ENCODE measurements at regions not wholly inside any gene's neighbourhood (a gene's known extent, or its start where the extent isn't known, plus 50 kb on each side); places are given as distances from the start of the nearest gene placed in this dataset.

DNA sequence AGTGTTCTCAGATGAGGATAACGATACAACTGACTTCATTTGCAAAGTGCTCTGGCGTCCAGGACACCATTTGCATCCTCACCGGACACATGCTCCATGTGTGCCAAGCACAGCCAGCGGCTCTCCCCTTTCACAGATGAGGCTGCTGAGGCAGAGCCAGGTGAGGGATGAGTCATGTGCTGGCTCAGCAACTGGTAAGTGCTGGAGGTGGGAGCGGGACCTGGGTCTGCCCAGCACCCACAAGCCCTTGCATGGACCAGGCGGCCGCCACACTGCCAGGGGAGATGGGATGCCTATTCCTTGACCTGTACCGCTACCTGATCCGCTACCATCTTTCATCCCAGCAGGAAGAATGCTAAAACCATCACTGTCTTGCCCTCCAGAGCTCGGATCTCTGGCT lies 86.2 kb upstream of the ASB18 start:
- Histone ChIP-seq H3K27ac (ENCODE audit: low read depth, low read length) (no peak overlapping the region), H4K20me1 (ENCODE audit: insufficient read depth) (no peaks in the 10 kb centered on the region), H2AFZ (ENCODE audit: low read depth, low read length, poor library complexity, severe bottlenecking) (no peak overlapping the region), H3K4me1 (ENCODE audit: control insufficient read depth in 1 of 2, insufficient read depth in 2 of 2, low read length in 2 of 2) (no peaks in the 10 kb centered on the region), H3K9me2 (ENCODE audit: insufficient read depth) (no peaks in the 10 kb centered on the region), H3K27me3 (ENCODE audit: insufficient read depth, low read length) (no peaks in the 10 kb centered on the region), H3K79me2 (ENCODE audit: insufficient read depth, low read length) (no peaks in the 10 kb centered on the region), H3K9ac (ENCODE audit: low read length) (no peak overlapping the region), H3K4me3 (replicated peaks in 1 of 2; ENCODE audit: low read depth in 1 of 2, low read length in 2 of 2) (no peak overlapping the region), H3K9me3 (ENCODE audit: control insufficient read depth in 1 of 2, insufficient read depth in 1 of 2, low read depth in 1 of 2, low read length in 2 of 2) (no peaks in the 10 kb centered on the region), H3K4me2 (ENCODE audit: low read length) (no peak overlapping the region), H3K36me3 (ENCODE audit: control insufficient read depth in 1 of 2, insufficient read depth in 2 of 2, low read length in 2 of 2) (no peaks in the 10 kb centered on the region)
- RAD21 ChIA-PET (ENCODE audit: low non-redundant PET in 1 of 2, low total read pairs in 2 of 2, uncharacterized antibody in 2 of 2, unreplicated experiment in 2 of 2), result no interaction called here
- CTCF ChIA-PET, result no interaction called here
- TF ChIP-seq TCF7L2 (IDR thresholded peaks at IDR 0.05; ENCODE audit: borderline replicate concordance, extremely low read depth, insufficient read depth, insufficient read length) (no peak), POLR2AphosphoS5 (IDR thresholded peaks at IDR 0.05; ENCODE audit: low read depth, low read length) (no peak), JUND (IDR thresholded peaks at IDR 0.05) (no peak), EZH2phosphoT487 (IDR thresholded peaks at IDR 0.05; ENCODE audit: borderline replicate concordance) (no peak), CEBPB (IDR thresholded peaks at IDR 0.05; ENCODE audit: low read depth) (no peak), FOSL1 (IDR thresholded peaks at IDR 0.05; ENCODE audit: low read depth) (no peak), SIN3A (IDR thresholded peaks at IDR 0.05; ENCODE audit: low read depth) (no peak), EGR1 (IDR thresholded peaks at IDR 0.05; ENCODE audit: low read depth) (no peak), SRF (IDR thresholded peaks at IDR 0.05; ENCODE audit: low read depth) (no peak), ELF1 (IDR thresholded peaks at IDR 0.05; ENCODE audit: borderline replicate concordance, low read depth) (no peak), SP1 (IDR thresholded peaks at IDR 0.05; ENCODE audit: low read depth) (no peak), ZNF274 (IDR thresholded peaks at IDR 0.05; ENCODE audit: low read depth, low read length) (no peak), YY1 (IDR thresholded peaks at IDR 0.05; ENCODE audit: extremely low read depth, insufficient replicate concordance, low read depth, low read length) (no peak), EZH2 (IDR thresholded peaks at IDR 0.05) (no peak), CBX3 (IDR thresholded peaks at IDR 0.05; ENCODE audit: low read depth) (no peak)
- TF ChIP-seq, protein P1, sequence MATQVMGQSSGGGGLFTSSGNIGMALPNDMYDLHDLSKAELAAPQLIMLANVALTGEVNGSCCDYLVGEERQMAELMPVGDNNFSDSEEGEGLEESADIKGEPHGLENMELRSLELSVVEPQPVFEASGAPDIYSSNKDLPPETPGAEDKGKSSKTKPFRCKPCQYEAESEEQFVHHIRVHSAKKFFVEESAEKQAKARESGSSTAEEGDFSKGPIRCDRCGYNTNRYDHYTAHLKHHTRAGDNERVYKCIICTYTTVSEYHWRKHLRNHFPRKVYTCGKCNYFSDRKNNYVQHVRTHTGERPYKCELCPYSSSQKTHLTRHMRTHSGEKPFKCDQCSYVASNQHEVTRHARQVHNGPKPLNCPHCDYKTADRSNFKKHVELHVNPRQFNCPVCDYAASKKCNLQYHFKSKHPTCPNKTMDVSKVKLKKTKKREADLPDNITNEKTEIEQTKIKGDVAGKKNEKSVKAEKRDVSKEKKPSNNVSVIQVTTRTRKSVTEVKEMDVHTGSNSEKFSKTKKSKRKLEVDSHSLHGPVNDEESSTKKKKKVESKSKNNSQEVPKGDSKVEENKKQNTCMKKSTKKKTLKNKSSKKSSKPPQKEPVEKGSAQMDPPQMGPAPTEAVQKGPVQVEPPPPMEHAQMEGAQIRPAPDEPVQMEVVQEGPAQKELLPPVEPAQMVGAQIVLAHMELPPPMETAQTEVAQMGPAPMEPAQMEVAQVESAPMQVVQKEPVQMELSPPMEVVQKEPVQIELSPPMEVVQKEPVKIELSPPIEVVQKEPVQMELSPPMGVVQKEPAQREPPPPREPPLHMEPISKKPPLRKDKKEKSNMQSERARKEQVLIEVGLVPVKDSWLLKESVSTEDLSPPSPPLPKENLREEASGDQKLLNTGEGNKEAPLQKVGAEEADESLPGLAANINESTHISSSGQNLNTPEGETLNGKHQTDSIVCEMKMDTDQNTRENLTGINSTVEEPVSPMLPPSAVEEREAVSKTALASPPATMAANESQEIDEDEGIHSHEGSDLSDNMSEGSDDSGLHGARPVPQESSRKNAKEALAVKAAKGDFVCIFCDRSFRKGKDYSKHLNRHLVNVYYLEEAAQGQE (IDR thresholded peaks at IDR 0.05; ENCODE audit: low read depth), result no peak
- TF ChIP-seq, protein P2, sequence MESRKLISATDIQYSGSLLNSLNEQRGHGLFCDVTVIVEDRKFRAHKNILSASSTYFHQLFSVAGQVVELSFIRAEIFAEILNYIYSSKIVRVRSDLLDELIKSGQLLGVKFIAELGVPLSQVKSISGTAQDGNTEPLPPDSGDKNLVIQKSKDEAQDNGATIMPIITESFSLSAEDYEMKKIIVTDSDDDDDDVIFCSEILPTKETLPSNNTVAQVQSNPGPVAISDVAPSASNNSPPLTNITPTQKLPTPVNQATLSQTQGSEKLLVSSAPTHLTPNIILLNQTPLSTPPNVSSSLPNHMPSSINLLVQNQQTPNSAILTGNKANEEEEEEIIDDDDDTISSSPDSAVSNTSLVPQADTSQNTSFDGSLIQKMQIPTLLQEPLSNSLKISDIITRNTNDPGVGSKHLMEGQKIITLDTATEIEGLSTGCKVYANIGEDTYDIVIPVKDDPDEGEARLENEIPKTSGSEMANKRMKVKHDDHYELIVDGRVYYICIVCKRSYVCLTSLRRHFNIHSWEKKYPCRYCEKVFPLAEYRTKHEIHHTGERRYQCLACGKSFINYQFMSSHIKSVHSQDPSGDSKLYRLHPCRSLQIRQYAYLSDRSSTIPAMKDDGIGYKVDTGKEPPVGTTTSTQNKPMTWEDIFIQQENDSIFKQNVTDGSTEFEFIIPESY (IDR thresholded peaks at IDR 0.05; ENCODE audit: extremely low read depth, insufficient replicate concordance, low read length), result no peak
- TF ChIP-seq, protein P3, sequence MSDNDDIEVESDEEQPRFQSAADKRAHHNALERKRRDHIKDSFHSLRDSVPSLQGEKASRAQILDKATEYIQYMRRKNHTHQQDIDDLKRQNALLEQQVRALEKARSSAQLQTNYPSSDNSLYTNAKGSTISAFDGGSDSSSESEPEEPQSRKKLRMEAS (IDR thresholded peaks at IDR 0.05), result no peak
- TF ChIP-seq, protein P4, sequence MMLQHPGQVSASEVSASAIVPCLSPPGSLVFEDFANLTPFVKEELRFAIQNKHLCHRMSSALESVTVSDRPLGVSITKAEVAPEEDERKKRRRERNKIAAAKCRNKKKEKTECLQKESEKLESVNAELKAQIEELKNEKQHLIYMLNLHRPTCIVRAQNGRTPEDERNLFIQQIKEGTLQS (IDR thresholded peaks at IDR 0.05), result no peak
- TF ChIP-seq, protein P5, sequence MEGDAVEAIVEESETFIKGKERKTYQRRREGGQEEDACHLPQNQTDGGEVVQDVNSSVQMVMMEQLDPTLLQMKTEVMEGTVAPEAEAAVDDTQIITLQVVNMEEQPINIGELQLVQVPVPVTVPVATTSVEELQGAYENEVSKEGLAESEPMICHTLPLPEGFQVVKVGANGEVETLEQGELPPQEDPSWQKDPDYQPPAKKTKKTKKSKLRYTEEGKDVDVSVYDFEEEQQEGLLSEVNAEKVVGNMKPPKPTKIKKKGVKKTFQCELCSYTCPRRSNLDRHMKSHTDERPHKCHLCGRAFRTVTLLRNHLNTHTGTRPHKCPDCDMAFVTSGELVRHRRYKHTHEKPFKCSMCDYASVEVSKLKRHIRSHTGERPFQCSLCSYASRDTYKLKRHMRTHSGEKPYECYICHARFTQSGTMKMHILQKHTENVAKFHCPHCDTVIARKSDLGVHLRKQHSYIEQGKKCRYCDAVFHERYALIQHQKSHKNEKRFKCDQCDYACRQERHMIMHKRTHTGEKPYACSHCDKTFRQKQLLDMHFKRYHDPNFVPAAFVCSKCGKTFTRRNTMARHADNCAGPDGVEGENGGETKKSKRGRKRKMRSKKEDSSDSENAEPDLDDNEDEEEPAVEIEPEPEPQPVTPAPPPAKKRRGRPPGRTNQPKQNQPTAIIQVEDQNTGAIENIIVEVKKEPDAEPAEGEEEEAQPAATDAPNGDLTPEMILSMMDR (IDR thresholded peaks at IDR 0.05 in 2 of 3, conservative IDR thresholded peaks at IDR 0.05 in 1 of 3; ENCODE audit: borderline replicate concordance in 1 of 3, insufficient read depth in 1 of 3, low read depth in 2 of 3, low read length in 2 of 3), result no peak
- ATAC-seq (no peak), DNase-seq (ENCODE audit: low read depth, low spot score) (no peak)
- BruUV-seq (replicated peaks), result no TSS peak
- intact Hi-C loops (cut with micrococcal nuclease), result loop anchor here (10.0 kb wide), 1 partner anchor 164 kb away; no protein-coding TSS in a partner anchor
- POLR2A ChIA-PET, result no interaction called here
